HEK293T (cell line): ENCODE measurements at regions not wholly inside any gene's neighbourhood (a gene's known extent, or its start where the extent isn't known, plus 50 kb on each side); places are given as distances from the start of the nearest gene placed in this dataset.

ENCODE experiments used
- FOXA1 ChIP-seq: fragments of 450-650 bp; IDR thresholded peaks from 2 replicates; pipeline ENCODE4 v1.6.1; 2016; ENCODE audit warnings: mild to moderate bottlenecking
- ZNF384 ChIP-seq: fragments of 450-650 bp; IDR thresholded peaks from 2 replicates; pipeline ENCODE4 v1.6.1; 2016

GRCh38 chr2:226652369-226652768, 147.3 kb downstream of the IRS1 start:
- TF ChIP-seq ZNF384 (no peak), FOXA1 (no peak)
